Neural progenitor cell (in vitro differentiated cells): ENCODE measurements at regions not wholly inside any gene's neighbourhood (a gene's known extent, or its start where the extent isn't known, plus 50 kb on each side); places are given as distances from the start of the nearest gene placed in this dataset.

Source experiments
- DNase-seq: peaks from one replicate; pipeline ENCODE4 v3.0.0-alpha.2; 2016; ENCODE audit warnings: low spot score
- H2AFZ ChIP-seq: fragments of 200-600 bp; sonication (generic); replicated peaks from 2 replicates; pipeline ENCODE4 v1.6.1; 2016; ENCODE audit warnings: antibody characterized with exemption
- H3F3A ChIP-seq: fragments of 200-600 bp; sonication (generic); 2 replicates; pipeline ENCODE4 v1.6.1; 2016; ENCODE audit warnings: antibody characterized with exemption, low read depth
- H3K27ac ChIP-seq: fragments of 200-600 bp; sonication (generic); 2 replicates; pipeline ENCODE4 v1.5.1; 2016; ENCODE audit warnings: mild to moderate bottlenecking
- H3K27me3 ChIP-seq: fragments of 200-600 bp; sonication (generic); 2 replicates; pipeline ENCODE4 v1.6.1; 2016; ENCODE audit warnings: mild to moderate bottlenecking, moderate library complexity
- H3K36me3 ChIP-seq: fragments of 200-600 bp; sonication (generic); 2 replicates; pipeline ENCODE4 v1.5.1; 2016
- H3K4me1 ChIP-seq: fragments of 200-600 bp; sonication (generic); 2 replicates; pipeline ENCODE4 v1.6.1; 2016; ENCODE audit warnings: mixed run types
- H3K4me2 ChIP-seq: fragments of 200-600 bp; sonication (generic); 2 replicates; pipeline ENCODE4 v1.6.1; 2016
- H3K4me3 ChIP-seq: fragments of 200-600 bp; sonication (generic); 2 replicates; pipeline ENCODE4 v1.5.1; 2016
- H3K79me2 ChIP-seq: fragments of 200-600 bp; sonication (generic); 2 replicates; pipeline ENCODE4 v1.6.1; 2016; ENCODE audit warnings: low read depth
- H3K9ac ChIP-seq: fragments of 200-600 bp; sonication (generic); 2 replicates; pipeline ENCODE4 v1.6.1; 2016
- H3K9me3 ChIP-seq: fragments of 200-600 bp; sonication (generic); 2 replicates; pipeline ENCODE4 v1.5.1; 2016; ENCODE audit warnings: low read depth
- H4K20me1 ChIP-seq: fragments of 200-600 bp; sonication (generic); 2 replicates; pipeline ENCODE4 v1.6.1; 2016; ENCODE audit warnings: low read depth
- H3K27ac Mint-ChIP-seq: 3 replicates; pipeline ENCODE4 v1.8.0; 2021; ENCODE audit warnings: mixed read lengths
- H3K27me3 Mint-ChIP-seq: 2 replicates; pipeline ENCODE4 v1.8.0; 2022; ENCODE audit warnings: low read depth, mild to moderate bottlenecking, inconsistent platforms, moderate library complexity, mixed read lengths; ENCODE audit not compliant: insufficient read depth
- H3K36me3 Mint-ChIP-seq: 3 replicates; pipeline ENCODE4 v1.8.0; 2021; ENCODE audit warnings: mixed read lengths
- H3K4me1 Mint-ChIP-seq: 3 replicates; pipeline ENCODE4 v1.8.0; 2021; ENCODE audit warnings: mixed read lengths
- H3K4me3 Mint-ChIP-seq: 3 replicates; pipeline ENCODE4 v1.8.0; 2021; ENCODE audit warnings: mild to moderate bottlenecking, moderate library complexity, mixed read lengths
- H3K9me3 Mint-ChIP-seq: 3 replicates; pipeline ENCODE4 v1.8.0; 2020; ENCODE audit warnings: mixed read lengths
- CTCF ChIP-seq: fragments of 200-600 bp; sonication (generic); IDR thresholded peaks from 2 replicates; pipeline ENCODE4 v1.5.1; 2017; ENCODE audit warnings: antibody characterized with exemption, mild to moderate bottlenecking
- EZH2 ChIP-seq: fragments of 200-600 bp; sonication (generic); IDR thresholded peaks from 2 replicates; pipeline ENCODE4 v1.6.1; 2017; ENCODE audit warnings: antibody characterized with exemption, mild to moderate bottlenecking, moderate library complexity
- EZH2phosphoT487 ChIP-seq: fragments of 200-600 bp; sonication (generic); IDR thresholded peaks from 2 replicates; pipeline ENCODE4 v1.6.1; 2017; ENCODE audit warnings: antibody characterized with exemption

- peaks cover 2% of the 10 kb centered on the region for H3K4me1 Mint-ChIP-seq
- H3K36me3 ChIP-seq: no peaks in the 10 kb centered on the region
- H3K9me3 ChIP-seq: no peaks in the 10 kb centered on the region
- no peaks in the 10 kb centered on the region for H3K79me2 ChIP-seq
- no peak overlapping the region for H3K4me3 ChIP-seq
- H3K27ac ChIP-seq: no peak overlapping the region
- H3K27ac Mint-ChIP-seq: no peak overlapping the region
- H3K4me2 ChIP-seq: no peak overlapping the region
- no peak overlapping the region for H3K9ac ChIP-seq
- no peaks in the 10 kb centered on the region for H3F3A ChIP-seq
- no peak for DNase-seq
- no peaks in the 10 kb centered on the region for H4K20me1 ChIP-seq
- no peaks in the 10 kb centered on the region for H3K27me3 ChIP-seq
- no peak overlapping the region for H2AFZ ChIP-seq
- H3K4me3 Mint-ChIP-seq: no peak overlapping the region
- no peak for TF ChIP-seq EZH2phosphoT487
- TF ChIP-seq CTCF: no peak
- no peak for TF ChIP-seq EZH2
- H3K27me3 Mint-ChIP-seq: no peaks in the 10 kb centered on the region
- no peaks in the 10 kb centered on the region for H3K4me1 ChIP-seq
- no peaks in the 10 kb centered on the region for H3K9me3 Mint-ChIP-seq
- no peaks in the 10 kb centered on the region for H3K36me3 Mint-ChIP-seq
Measured at GRCh38 chr5:107032629-107033028, 638.1 kb downstream of the EFNA5 start.

- Histone ChIP-seq H3K36me3 (no peaks in the 10 kb centered on the region), H3K4me2 (no peak overlapping the region), H4K20me1 (no peaks in the 10 kb centered on the region), H3K9ac (no peak overlapping the region), H3K27me3 (no peaks in the 10 kb centered on the region), H2AFZ (no peak overlapping the region), H3K27ac (no peak overlapping the region), H3K4me3 (no peak overlapping the region), H3K79me2 (no peaks in the 10 kb centered on the region), H3K9me3 (no peaks in the 10 kb centered on the region), H3K4me1 (no peaks in the 10 kb centered on the region), H3F3A (no peaks in the 10 kb centered on the region)
- H3K4me1 Mint-ChIP-seq: peaks cover 14% of the 10 kb centered on the region
- no peak for TF ChIP-seq CTCF
- TF ChIP-seq EZH2: no peak
- no peak for TF ChIP-seq EZH2phosphoT487
- no peak for DNase-seq
- H3K4me3 Mint-ChIP-seq: no peak overlapping the region
- no peaks in the 10 kb centered on the region for H3K27me3 Mint-ChIP-seq
- H3K36me3 Mint-ChIP-seq: no peaks in the 10 kb centered on the region
- H3K27ac Mint-ChIP-seq: no peak overlapping the region
- no peaks in the 10 kb centered on the region for H3K9me3 Mint-ChIP-seq
Measured at GRCh38 chr5:107028938-107029337, 641.8 kb downstream of the EFNA5 start.

GRCh38 chr5:107025712-107026497, 644.8 kb downstream of the EFNA5 start:
- H4K20me1 ChIP-seq: no peaks in the 10 kb centered on the region
- no peak overlapping the region for H3K4me3 ChIP-seq
- Mint-ChIP-seq H3K27me3 (no peaks in the 10 kb centered on the region), H3K36me3 (no peaks in the 10 kb centered on the region), H3K4me3 (no peak overlapping the region), H3K9me3 (no peaks in the 10 kb centered on the region), H3K27ac (no peak overlapping the region), H3K4me1 (peaks cover 14% of the 10 kb centered on the region)
- no peak for TF ChIP-seq CTCF
- no peak for TF ChIP-seq EZH2
- no peak for TF ChIP-seq EZH2phosphoT487
- DNase-seq: no peak
- H3K4me2 ChIP-seq: no peak overlapping the region
- H3K4me1 ChIP-seq: no peaks in the 10 kb centered on the region
- no peaks in the 10 kb centered on the region for H3K9me3 ChIP-seq
- H3K27ac ChIP-seq: no peak overlapping the region
- H3F3A ChIP-seq: no peaks in the 10 kb centered on the region
- no peaks in the 10 kb centered on the region for H3K79me2 ChIP-seq
- H3K9ac ChIP-seq: no peak overlapping the region
- H2AFZ ChIP-seq: no peak overlapping the region
- no peaks in the 10 kb centered on the region for H3K36me3 ChIP-seq
- no peaks in the 10 kb centered on the region for H3K27me3 ChIP-seq
